Esophagus muscularis mucosa (tissue), 4 donors: ENCODE measurements at regions not wholly inside any gene's neighbourhood (a gene's known extent, or its start where the extent isn't known, plus 50 kb on each side); places are given as distances from the start of the nearest gene placed in this dataset.

ENCODE experiments used
- DNase-seq: peaks from one replicate; pipeline ENCODE4 v3.0.0-alpha.2; 2017; ENCODE audit errors: extremely low spot score
- H3K27ac ChIP-seq, 4 donors: fragments of 200-600 bp; sonication (generic); replicated peaks in 1 of 4; 1 replicate in 3 of 4; 2 replicates in 1 of 4; pipeline ENCODE4 v1.5.1; 2016 to 2019; ENCODE audit warnings: mild to moderate bottlenecking in 1 of 4
- H3K27me3 ChIP-seq, 4 donors: fragments of 200-600 bp; sonication (generic); one replicate each; pipeline versions ENCODE4 v1.5.1 to v1.6.0; 2016 to 2019
- H3K36me3 ChIP-seq, 4 donors: fragments of 200-600 bp; sonication (generic); one replicate each; pipeline ENCODE4 v1.5.1; 2016 to 2019
- H3K4me1 ChIP-seq, 4 donors: fragments of 200-600 bp; sonication (generic); one replicate each; pipeline ENCODE4 v1.5.1; 2016 to 2019
- H3K4me3 ChIP-seq, 4 donors: fragments of 200-600 bp; sonication (generic); 1 replicate in 2 of 4; 2 replicates in 2 of 4; pipeline ENCODE4 v1.5.1; 2016 to 2019; ENCODE audit warnings: mild to moderate bottlenecking in 4 of 4, moderate library complexity in 1 of 4
- H3K9me3 ChIP-seq, 4 donors: fragments of 200-600 bp; sonication (generic); 1 replicate in 3 of 4; 2 replicates in 1 of 4; pipeline ENCODE4 v1.5.1; 2016 to 2019
- EP300 ChIP-seq: sonication (generic); formaldehyde crosslinking; IDR thresholded peaks from one replicate; pipeline ENCODE4 v1.6.1; 2017; ENCODE audit warnings: antibody characterized with exemption
- POLR2A ChIP-seq: fragments of 450-650 bp; IDR thresholded peaks from one replicate; pipeline ENCODE4 v1.6.1; 2017; ENCODE audit warnings: antibody characterized with exemption, moderate library complexity, mild to moderate bottlenecking, low read depth
- POLR2AphosphoS5 ChIP-seq, 2 donors: sonication (generic); formaldehyde crosslinking; IDR thresholded peaks; one replicate each; pipeline ENCODE4 v1.6.1; 2017; ENCODE audit warnings: antibody characterized with exemption in 2 of 2
- WGBS: methylation state at CpG from one replicate; pipeline ENCODE4 v1.1.5; 2018; 5-methylcytosine and 5-hydroxymethylcytosine counted together
- intact Hi-C: fragments of 100-400 bp; cut with DNase I; formaldehyde crosslinking; loops from one replicate; pipeline ENCODE4 v1.15.1; 2023
- TF ChIP-seq, protein P1 (sequence below), 3 experiments: fragments of 200-600 bp in 2 of 3; fragments of 450-650 bp in 1 of 3; sonication (generic) in 2 of 3; IDR thresholded peaks; one replicate each; pipeline ENCODE4 v1.5.1; 2017 to 2019; ENCODE audit warnings: antibody characterized with exemption in 3 of 3, mild to moderate bottlenecking in 2 of 3, moderate library complexity in 1 of 3

GRCh38 chr9:82543726-82544125 is 519.2 kb downstream of the RASEF start:
- TF ChIP-seq POLR2A, result no peak
- TF ChIP-seq EP300, result no peak
- TF ChIP-seq POLR2AphosphoS5 (IDR thresholded peaks at IDR 0.05), result no peak
- DNase-seq, result no peak
- no peak overlapping the region for H3K27ac ChIP-seq
- H3K36me3 ChIP-seq, result no peaks in the 10 kb centered on the region
- intact Hi-C loops, result no loop called here
- H3K9me3 ChIP-seq, result no peaks in the 10 kb centered on the region
- H3K4me1 ChIP-seq, result peaks cover 0 to 5% (median 0%) of the 10 kb centered on the region in 4 donors
- H3K27me3 ChIP-seq, result no peaks in the 10 kb centered on the region
- no peak overlapping the region for H3K4me3 ChIP-seq

- no peak overlapping the region for H3K4me3 ChIP-seq
- H3K4me1 ChIP-seq, result peaks cover 0 to 5% (median 0%) of the 10 kb centered on the region in 4 donors
- intact Hi-C loops, result no loop called here
- no peaks in the 10 kb centered on the region for H3K27me3 ChIP-seq
- H3K9me3 ChIP-seq, result no peaks in the 10 kb centered on the region
- TF ChIP-seq POLR2AphosphoS5 (IDR thresholded peaks at IDR 0.05), result no peak
- TF ChIP-seq POLR2A, result no peak
- TF ChIP-seq, protein P1, sequence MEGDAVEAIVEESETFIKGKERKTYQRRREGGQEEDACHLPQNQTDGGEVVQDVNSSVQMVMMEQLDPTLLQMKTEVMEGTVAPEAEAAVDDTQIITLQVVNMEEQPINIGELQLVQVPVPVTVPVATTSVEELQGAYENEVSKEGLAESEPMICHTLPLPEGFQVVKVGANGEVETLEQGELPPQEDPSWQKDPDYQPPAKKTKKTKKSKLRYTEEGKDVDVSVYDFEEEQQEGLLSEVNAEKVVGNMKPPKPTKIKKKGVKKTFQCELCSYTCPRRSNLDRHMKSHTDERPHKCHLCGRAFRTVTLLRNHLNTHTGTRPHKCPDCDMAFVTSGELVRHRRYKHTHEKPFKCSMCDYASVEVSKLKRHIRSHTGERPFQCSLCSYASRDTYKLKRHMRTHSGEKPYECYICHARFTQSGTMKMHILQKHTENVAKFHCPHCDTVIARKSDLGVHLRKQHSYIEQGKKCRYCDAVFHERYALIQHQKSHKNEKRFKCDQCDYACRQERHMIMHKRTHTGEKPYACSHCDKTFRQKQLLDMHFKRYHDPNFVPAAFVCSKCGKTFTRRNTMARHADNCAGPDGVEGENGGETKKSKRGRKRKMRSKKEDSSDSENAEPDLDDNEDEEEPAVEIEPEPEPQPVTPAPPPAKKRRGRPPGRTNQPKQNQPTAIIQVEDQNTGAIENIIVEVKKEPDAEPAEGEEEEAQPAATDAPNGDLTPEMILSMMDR (IDR thresholded peaks at IDR 0.05), result no peak
- no peak for DNase-seq
- H3K36me3 ChIP-seq, result no peaks in the 10 kb centered on the region
- no peak overlapping the region for H3K27ac ChIP-seq
Measured at GRCh38 chr9:82546136-82546535, 516.8 kb downstream of the RASEF start.

GRCh38 chr9:82547995-82548394 is 514.9 kb downstream of the RASEF start:
- no peak overlapping the region for H3K27ac ChIP-seq
- no peaks in the 10 kb centered on the region for H3K36me3 ChIP-seq
- no peaks in the 10 kb centered on the region for H3K27me3 ChIP-seq
- DNase-seq, result no peak
- peaks cover 0 to 5% (median 0%) of the 10 kb centered on the region in 4 donors for H3K4me1 ChIP-seq
- H3K4me3 ChIP-seq, result no peak overlapping the region
- TF ChIP-seq POLR2AphosphoS5 (IDR thresholded peaks at IDR 0.05) (no peak), POLR2A (no peak), EP300 (no peak)
- TF ChIP-seq, protein P1 (IDR thresholded peaks at IDR 0.05), result no peak
- intact Hi-C loops, result no loop called here
- 85% methylated on average over 1 of the region's 1 CpG for WGBS
- H3K9me3 ChIP-seq, result no peaks in the 10 kb centered on the region

DNA sequence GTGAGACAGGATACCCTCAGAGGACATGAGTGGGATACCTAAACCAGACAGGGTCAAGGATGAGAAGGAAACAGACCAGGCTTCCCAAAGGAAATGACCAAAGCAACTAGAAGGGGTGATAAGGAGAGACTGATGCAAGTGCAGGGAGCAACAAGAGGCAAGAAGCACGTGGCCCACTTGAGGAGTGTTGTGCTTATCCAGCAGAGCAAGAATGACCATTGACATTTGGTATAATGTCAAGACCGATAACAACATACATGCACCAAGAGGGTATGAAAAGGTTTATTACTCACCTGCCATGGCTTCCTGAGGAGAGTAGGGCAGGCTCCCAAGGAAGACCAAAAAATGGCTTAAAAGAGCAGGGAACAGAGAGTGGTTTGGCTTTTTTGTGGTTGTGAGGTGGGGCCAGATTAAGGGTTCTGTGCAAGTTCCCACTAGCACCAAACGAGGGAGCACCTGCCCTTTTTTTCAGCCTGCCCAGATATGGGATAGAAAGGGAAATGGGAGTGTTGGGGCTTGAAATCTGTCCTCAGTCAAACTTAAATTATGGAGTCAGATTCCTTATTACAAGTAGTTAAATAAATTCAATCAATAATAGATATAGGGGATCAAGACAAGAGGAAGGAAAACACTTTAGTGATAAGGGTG is 513.6 kb downstream of the RASEF start:
- Histone ChIP-seq H3K27ac (no peak overlapping the region), H3K4me3 (no peak overlapping the region), H3K4me1 (peaks cover 0 to 5% (median 0%) of the 10 kb centered on the region in 4 donors), H3K9me3 (no peaks in the 10 kb centered on the region), H3K27me3 (no peaks in the 10 kb centered on the region), H3K36me3 (no peaks in the 10 kb centered on the region)
- DNase-seq, result no peak
- TF ChIP-seq, protein P1 (IDR thresholded peaks at IDR 0.05), result no peak
- TF ChIP-seq POLR2A (no peak), EP300 (no peak), POLR2AphosphoS5 (IDR thresholded peaks at IDR 0.05) (no peak)
- intact Hi-C loops, result no loop called here
- 79% methylated on average over 3 of the region's 3 CpGs for WGBS

DNA sequence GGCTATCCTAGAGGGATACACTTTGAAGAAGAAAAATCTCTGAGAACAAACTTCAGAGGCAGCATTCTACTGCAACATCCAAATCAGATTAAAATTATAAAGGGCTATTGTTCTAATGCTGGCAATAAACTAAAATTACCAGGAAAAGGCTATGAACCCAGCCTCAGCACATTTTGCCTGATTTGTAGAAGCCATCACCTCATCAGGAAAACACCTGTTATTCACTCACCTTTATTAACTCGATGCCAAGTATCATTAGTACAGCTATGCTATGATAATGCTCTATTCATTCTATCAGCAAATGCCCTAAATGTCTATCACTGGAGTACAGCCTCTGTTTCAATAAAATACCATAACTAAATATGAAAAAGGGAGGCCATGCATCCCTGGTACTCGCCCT is 510.2 kb downstream of the RASEF start:
- intact Hi-C loops, result no loop called here
- DNase-seq, result no peak
- Histone ChIP-seq H3K27me3 (no peaks in the 10 kb centered on the region), H3K36me3 (no peaks in the 10 kb centered on the region), H3K27ac (no peak overlapping the region), H3K4me3 (no peak overlapping the region), H3K4me1 (peaks cover 0 to 8% (median 3%) of the 10 kb centered on the region in 4 donors), H3K9me3 (no peaks in the 10 kb centered on the region)
- 54% methylated on average over 2 of the region's 2 CpGs for WGBS
- TF ChIP-seq POLR2A (no peak), EP300 (no peak), POLR2AphosphoS5 (IDR thresholded peaks at IDR 0.05) (no peak)
- TF ChIP-seq, protein P1 (IDR thresholded peaks at IDR 0.05), result no peak
